ENCODE measurements at regions not wholly inside any gene's neighbourhood (a gene's known extent, or its start where the extent isn't known, plus 50 kb on each side); places are given as distances from the start of the nearest gene placed in this dataset.

DNA sequence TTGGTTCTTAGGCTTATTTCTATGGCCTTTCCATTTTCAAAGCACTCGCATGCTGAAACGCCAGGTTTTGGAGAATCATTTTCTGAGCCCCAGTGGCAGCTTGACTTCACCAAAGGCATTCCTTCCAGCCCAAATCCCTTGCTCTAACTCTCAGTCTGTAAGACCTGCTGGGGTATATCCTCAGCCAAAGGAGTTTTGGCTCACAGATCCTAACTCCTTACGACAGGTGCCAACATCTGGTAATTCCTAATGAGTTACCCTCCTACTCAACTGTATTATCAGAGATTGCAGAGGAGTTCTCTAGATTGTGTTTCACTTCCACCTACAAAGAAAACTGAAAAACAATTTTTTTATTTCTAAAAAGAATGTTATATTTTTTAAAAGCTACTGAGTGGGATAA lies 79.0 kb upstream of the RAB27B start:
- intact Hi-C loops (cut with DNase I), result no loop called here
- H3K4me3 ChIP-seq, result no peak overlapping the region
- WGBS (ENCODE audit: insufficient coverage, low coverage, low lambda C conversion rate, missing lambda C conversion rate), result 86% methylated on average over 2 of the region's 3 CpGs
- TF ChIP-seq, protein P1, sequence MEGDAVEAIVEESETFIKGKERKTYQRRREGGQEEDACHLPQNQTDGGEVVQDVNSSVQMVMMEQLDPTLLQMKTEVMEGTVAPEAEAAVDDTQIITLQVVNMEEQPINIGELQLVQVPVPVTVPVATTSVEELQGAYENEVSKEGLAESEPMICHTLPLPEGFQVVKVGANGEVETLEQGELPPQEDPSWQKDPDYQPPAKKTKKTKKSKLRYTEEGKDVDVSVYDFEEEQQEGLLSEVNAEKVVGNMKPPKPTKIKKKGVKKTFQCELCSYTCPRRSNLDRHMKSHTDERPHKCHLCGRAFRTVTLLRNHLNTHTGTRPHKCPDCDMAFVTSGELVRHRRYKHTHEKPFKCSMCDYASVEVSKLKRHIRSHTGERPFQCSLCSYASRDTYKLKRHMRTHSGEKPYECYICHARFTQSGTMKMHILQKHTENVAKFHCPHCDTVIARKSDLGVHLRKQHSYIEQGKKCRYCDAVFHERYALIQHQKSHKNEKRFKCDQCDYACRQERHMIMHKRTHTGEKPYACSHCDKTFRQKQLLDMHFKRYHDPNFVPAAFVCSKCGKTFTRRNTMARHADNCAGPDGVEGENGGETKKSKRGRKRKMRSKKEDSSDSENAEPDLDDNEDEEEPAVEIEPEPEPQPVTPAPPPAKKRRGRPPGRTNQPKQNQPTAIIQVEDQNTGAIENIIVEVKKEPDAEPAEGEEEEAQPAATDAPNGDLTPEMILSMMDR (IDR thresholded peaks at IDR 0.05), result no peak
- TF ChIP-seq POLR2A (IDR thresholded peaks at IDR 0.05), result no peak
- ATAC-seq (no peak), DNase-seq (no peak)
- H3K4me1 ChIP-seq, result no peaks in the 10 kb centered on the region
- H3K27me3 ChIP-seq, result no peaks in the 10 kb centered on the region
- no peak overlapping the region for H3K27ac ChIP-seq
- H3K36me3 ChIP-seq, result no peaks in the 10 kb centered on the region
- H3K9me3 ChIP-seq, result no peaks in the 10 kb centered on the region

DNA sequence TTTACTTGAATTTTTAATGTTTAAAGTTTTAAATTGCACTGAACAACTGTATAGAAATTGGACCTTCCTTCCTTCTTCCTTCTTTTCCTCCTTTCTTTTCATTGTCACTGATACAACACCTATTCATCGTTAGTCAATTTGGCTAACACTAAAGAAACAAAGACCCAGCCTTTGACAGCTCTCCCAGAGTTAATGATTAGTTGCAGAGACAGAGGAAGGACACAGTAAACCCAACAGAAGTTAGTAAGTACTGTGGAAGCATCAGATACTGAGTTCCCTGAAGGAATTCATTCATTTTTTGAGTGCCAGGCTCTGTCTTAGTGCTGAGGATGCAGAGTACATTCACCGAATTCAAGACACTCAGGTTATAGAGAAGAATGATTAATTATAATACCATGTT lies 77.9 kb upstream of the RAB27B start:
- no peaks in the 10 kb centered on the region for H3K4me1 ChIP-seq
- TF ChIP-seq POLR2A (IDR thresholded peaks at IDR 0.05), result no peak
- TF ChIP-seq, protein P1 (IDR thresholded peaks at IDR 0.05), result no peak
- no peaks in the 10 kb centered on the region for H3K36me3 ChIP-seq
- DNase-seq (no peak), ATAC-seq (peak; percentile 34 to 77 (median 48))
- intact Hi-C loops (cut with DNase I), result no loop called here
- no peaks in the 10 kb centered on the region for H3K9me3 ChIP-seq
- no peak overlapping the region for H3K4me3 ChIP-seq
- no peaks in the 10 kb centered on the region for H3K27me3 ChIP-seq
- 35% methylated on average over 2 of the region's 2 CpGs for WGBS (ENCODE audit: insufficient coverage, low coverage, low lambda C conversion rate, missing lambda C conversion rate)
- H3K27ac ChIP-seq, result no peak overlapping the region

DNA sequence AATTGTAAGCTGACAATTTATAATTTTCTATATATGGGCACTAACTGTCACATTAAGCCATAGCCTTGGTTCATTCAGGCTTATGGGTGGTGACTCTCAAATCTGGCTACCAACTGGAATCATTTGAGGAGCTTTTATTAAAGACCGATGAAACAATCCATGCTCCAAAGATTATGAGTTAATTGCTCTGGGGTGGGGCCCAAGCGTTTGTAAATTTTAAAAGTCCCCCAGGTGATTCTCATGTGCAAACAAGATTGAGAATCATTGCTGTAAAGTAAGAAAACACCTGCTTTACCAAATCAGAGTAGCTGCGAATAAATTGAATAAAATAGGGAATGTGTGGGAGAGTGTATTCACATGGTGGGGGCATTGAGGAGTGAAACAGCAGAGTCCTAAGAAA lies 76.1 kb upstream of the RAB27B start:
- no peaks in the 10 kb centered on the region for H3K36me3 ChIP-seq
- no peak overlapping the region for H3K27ac ChIP-seq
- WGBS (ENCODE audit: insufficient coverage, low coverage, low lambda C conversion rate, missing lambda C conversion rate), result 74% methylated on average over 3 of the region's 3 CpGs
- no peaks in the 10 kb centered on the region for H3K27me3 ChIP-seq
- H3K4me3 ChIP-seq, result no peak overlapping the region
- no peaks in the 10 kb centered on the region for H3K4me1 ChIP-seq
- no peaks in the 10 kb centered on the region for H3K9me3 ChIP-seq
- DNase-seq, result no peak
- intact Hi-C loops (cut with DNase I), result no loop called here
- ATAC-seq, result no peak
- no peak for TF ChIP-seq POLR2A (IDR thresholded peaks at IDR 0.05)
- TF ChIP-seq, protein P1 (IDR thresholded peaks at IDR 0.05), result no peak

DNA sequence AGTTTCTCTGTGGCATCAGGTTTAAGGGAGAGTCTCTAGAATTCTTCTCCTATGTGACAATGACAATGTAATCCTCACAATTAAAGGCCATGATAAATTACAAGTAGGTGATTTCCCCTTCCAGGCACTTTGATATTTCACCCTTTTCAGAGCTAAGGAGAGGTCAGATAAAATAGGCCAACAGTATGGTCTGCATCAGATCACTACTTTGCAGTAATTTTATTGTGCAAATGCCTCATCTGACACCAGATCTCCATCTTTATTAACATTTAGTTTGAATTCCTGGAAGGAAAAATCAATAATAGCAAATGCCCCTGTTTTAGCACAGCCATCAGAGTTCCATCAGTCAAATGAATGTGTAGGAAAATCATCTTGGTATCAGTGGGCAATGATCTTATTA lies 72.8 kb upstream of the RAB27B start:
- no peak for ATAC-seq
- no peak overlapping the region for H3K27ac ChIP-seq
- no peaks in the 10 kb centered on the region for H3K36me3 ChIP-seq
- no peaks in the 10 kb centered on the region for H3K27me3 ChIP-seq
- H3K4me1 ChIP-seq, result no peaks in the 10 kb centered on the region
- intact Hi-C loops (cut with DNase I), result no loop called here
- TF ChIP-seq POLR2A (IDR thresholded peaks at IDR 0.05), result no peak
- no peak overlapping the region for H3K4me3 ChIP-seq
- no peaks in the 10 kb centered on the region for H3K9me3 ChIP-seq
- no peak for DNase-seq

DNA sequence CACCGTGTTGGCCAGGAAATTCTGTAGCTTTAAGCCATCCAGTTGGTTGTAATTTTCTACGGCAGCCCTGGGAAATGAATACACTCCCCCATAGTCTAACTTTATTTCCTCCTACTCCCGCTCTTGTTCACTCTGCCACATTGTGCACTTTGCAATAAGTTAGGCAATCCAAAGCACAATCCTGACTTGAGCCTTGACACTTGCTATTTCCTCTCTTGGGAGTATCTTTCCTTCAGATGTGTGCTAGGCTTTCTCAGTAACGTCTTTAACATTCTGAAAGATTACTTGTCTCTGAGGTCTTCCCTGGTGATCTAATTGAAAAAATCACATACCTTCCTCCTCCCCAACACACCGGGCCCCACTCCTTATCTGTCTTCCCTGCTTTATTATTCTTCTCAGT lies 65.9 kb upstream of the RAB27B start:
- TF ChIP-seq, protein P1 (IDR thresholded peaks at IDR 0.05), result no peak
- no peak for TF ChIP-seq POLR2A (IDR thresholded peaks at IDR 0.05)
- H3K36me3 ChIP-seq, result no peaks in the 10 kb centered on the region
- 82% methylated on average over 5 of the region's 5 CpGs for WGBS (ENCODE audit: insufficient coverage, low coverage, low lambda C conversion rate, missing lambda C conversion rate)
- H3K4me1 ChIP-seq, result peaks cover 0 to 12% (median 6%) of the 10 kb centered on the region in 4 donors
- DNase-seq, result no peak
- intact Hi-C loops (cut with DNase I), result no loop called here
- H3K4me3 ChIP-seq, result no peak overlapping the region
- no peak overlapping the region for H3K27ac ChIP-seq
- H3K9me3 ChIP-seq, result no peaks in the 10 kb centered on the region
- H3K27me3 ChIP-seq, result no peaks in the 10 kb centered on the region
- no peak for ATAC-seq
